Activated CD4-positive, alpha-beta memory T cell treated with anti-CD3 and anti-CD28 coated beads, Interleukin-2, amount 10 ng/mL, durations not matched to agents 7 days and 5 days (primary cell): ENCODE measurements at regions not wholly inside any gene's neighbourhood (a gene's known extent, or its start where the extent isn't known, plus 50 kb on each side); places are given as distances from the start of the nearest gene placed in this dataset.
"Not testable (repeated sequence)": the region's sequence is repeated elsewhere in the genome, so short reads cannot be mapped to it uniquely, and the experiment has no call there.

ENCODE experiments used
- CTCF ChIA-PET: fragments of 350-600 bp; sonication (Branson Sonifier 250); formaldehyde crosslinking; loops from one replicate; lab custom pipeline; 2021; ENCODE audit warnings: antibody characterized with exemption, inconsistent platforms; lab: Charles Lee
- POLR2A ChIA-PET: fragments of 350-600 bp; sonication (Branson Sonifier 250); formaldehyde crosslinking; loops from one replicate; lab custom pipeline; 2021; ENCODE audit warnings: antibody characterized with exemption; lab: Charles Lee
- DNase-seq: peaks from one replicate; pipeline ENCODE4 v3.0.0-alpha.2; 2020
- H3K27ac Mint-ChIP-seq: one replicate; pipeline ENCODE4 v1.8.0; 2021; ENCODE audit warnings: mild to moderate bottlenecking, mixed read lengths
- H3K27me3 Mint-ChIP-seq: one replicate; pipeline ENCODE4 v1.8.0; 2021; ENCODE audit warnings: mixed read lengths
- H3K36me3 Mint-ChIP-seq: one replicate; pipeline ENCODE4 v1.8.0; 2021; ENCODE audit warnings: low read depth, mixed read lengths
- H3K4me1 Mint-ChIP-seq: one replicate; pipeline ENCODE4 v1.8.0; 2021; ENCODE audit warnings: mixed read lengths
- H3K4me3 Mint-ChIP-seq: one replicate; pipeline ENCODE4 v1.8.0; 2021; ENCODE audit warnings: mild to moderate bottlenecking, mixed read lengths
- H3K9me3 Mint-ChIP-seq: one replicate; pipeline ENCODE4 v1.8.0; 2021; ENCODE audit warnings: mixed read lengths

- DNase-seq: no peak
- Mint-ChIP-seq H3K4me1 (no peaks in the 10 kb centered on the region), H3K27ac (no peak overlapping the region), H3K4me3 (no peak overlapping the region), H3K9me3 (no peaks in the 10 kb centered on the region), H3K27me3 (peaks cover 2% of the 10 kb centered on the region), H3K36me3 (no peaks in the 10 kb centered on the region)
- ChIA-PET CTCF (no interaction called here), POLR2A (no interaction called here)
These were observed 203.0 kb upstream of the MYL2 start for GRCh38 chr12:111123390-111123789.

DNA sequence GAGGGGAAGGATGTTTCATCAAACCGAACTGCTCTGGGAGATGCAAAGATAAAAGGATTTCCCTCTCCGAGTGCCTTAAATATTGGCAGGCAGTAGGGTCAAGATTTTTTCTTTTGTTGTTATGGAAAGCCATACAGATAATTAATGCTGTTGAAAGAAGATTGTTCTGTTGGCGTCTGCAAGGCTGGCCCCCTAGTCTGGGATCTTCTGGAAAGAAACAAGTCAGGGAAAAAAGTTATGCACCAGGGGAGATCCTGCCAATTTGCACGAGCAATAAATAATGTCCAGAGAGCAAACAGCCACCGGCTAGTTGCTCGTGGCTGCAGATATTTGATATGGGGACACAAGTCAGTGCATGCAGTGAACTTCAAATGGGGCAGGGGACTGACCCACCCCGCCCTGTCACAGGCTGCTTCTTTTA, 202.1 kb upstream of the MYL2 start:
- Mint-ChIP-seq H3K27me3 (peaks cover 2% of the 10 kb centered on the region), H3K27ac (no peak overlapping the region), H3K36me3 (no peaks in the 10 kb centered on the region), H3K9me3 (no peaks in the 10 kb centered on the region), H3K4me1 (no peaks in the 10 kb centered on the region), H3K4me3 (no peak overlapping the region)
- POLR2A ChIA-PET: no interaction called here
- CTCF ChIA-PET: no interaction called here
- DNase-seq: no peak

DNA sequence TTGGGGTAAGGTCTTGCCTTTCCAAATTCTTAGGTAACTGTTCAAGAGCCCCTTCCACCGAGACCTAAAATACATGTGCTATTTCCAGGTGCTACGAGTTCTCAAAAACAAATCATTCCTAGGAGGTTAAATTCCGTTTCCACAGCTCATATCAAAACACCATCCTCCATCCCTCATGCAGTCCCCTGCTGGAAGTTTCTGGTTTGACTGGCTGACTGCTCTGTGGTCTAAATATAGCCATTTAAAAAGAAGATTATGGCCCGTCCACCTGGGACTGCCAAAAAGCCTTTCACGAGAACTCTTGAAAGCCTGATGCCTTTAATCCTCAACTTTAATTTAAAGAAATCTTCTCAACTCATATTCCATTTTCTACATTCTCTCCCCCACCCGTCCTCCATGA, 201.5 kb upstream of the MYL2 start:
- H3K9me3 Mint-ChIP-seq: no peaks in the 10 kb centered on the region
- H3K27me3 Mint-ChIP-seq: peaks cover 2% of the 10 kb centered on the region
- H3K4me1 Mint-ChIP-seq: no peaks in the 10 kb centered on the region
- CTCF ChIA-PET: no interaction called here
- POLR2A ChIA-PET: no interaction called here
- no peak for DNase-seq
- no peak overlapping the region for H3K4me3 Mint-ChIP-seq
- H3K36me3 Mint-ChIP-seq: no peaks in the 10 kb centered on the region
- no peak overlapping the region for H3K27ac Mint-ChIP-seq

GRCh38 chr12:111120578-111120977, 200.2 kb upstream of the MYL2 start:
- Mint-ChIP-seq H3K4me3 (no peak overlapping the region), H3K27me3 (peaks cover 2% of the 10 kb centered on the region), H3K27ac (no peak overlapping the region), H3K36me3 (no peaks in the 10 kb centered on the region), H3K4me1 (no peaks in the 10 kb centered on the region), H3K9me3 (no peaks in the 10 kb centered on the region)
- ChIA-PET POLR2A (no interaction called here), CTCF (no interaction called here)
- DNase-seq: no peak

DNA sequence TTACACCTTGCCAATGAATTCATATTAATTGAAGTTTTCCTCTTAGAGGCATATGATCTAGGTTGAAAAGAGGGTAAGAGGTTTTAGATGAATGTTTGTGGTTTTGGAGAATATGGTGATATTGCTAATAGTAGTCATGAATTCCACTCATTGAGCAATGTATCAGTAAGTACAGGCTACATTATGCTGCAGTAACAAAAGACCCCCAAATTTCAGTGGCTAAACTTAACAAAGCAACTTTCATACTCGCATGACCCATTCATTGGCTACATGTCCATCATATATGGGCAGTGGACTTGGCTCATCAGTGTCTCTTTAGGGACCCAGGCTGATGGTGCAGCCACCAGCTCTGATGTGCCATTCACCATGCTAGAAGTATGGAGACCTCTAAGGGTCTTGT, 196.6 kb upstream of the MYL2 start:
- H3K4me1 Mint-ChIP-seq: no peaks in the 10 kb centered on the region
- no peak overlapping the region for H3K27ac Mint-ChIP-seq
- POLR2A ChIA-PET: no interaction called here
- CTCF ChIA-PET: no interaction called here
- no peak overlapping the region for H3K4me3 Mint-ChIP-seq
- no peaks in the 10 kb centered on the region for H3K9me3 Mint-ChIP-seq
- no peak for DNase-seq
- peaks cover 9% of the 10 kb centered on the region for H3K27me3 Mint-ChIP-seq
- no peaks in the 10 kb centered on the region for H3K36me3 Mint-ChIP-seq

DNA sequence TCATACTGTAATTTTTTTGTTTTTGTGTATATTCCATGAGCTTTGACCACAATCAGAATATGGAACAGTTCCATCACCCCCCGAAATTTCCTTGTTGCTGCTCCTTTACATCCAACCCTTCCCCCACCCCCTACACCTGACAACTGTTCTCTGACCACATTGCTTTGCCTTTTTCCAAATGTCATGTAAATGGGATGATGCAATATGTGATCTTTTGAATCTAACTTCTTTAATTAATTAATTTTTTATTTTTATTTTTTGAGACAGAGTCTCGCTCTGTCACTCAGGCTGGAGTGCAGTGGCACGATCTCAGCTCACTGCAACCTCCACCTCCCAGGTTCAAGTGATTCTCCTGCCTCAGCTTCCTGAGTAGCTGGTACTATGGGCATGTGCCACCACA, 192.9 kb upstream of the MYL2 start:
- CTCF ChIA-PET, H3K36me3 Mint-ChIP-seq, POLR2A ChIA-PET, DNase-seq, H3K4me1 Mint-ChIP-seq, H3K9me3 Mint-ChIP-seq, H3K27ac Mint-ChIP-seq, H3K4me3 Mint-ChIP-seq: not testable (repeated sequence)
- peaks cover 11% of the 10 kb centered on the region for H3K27me3 Mint-ChIP-seq

- H3K36me3 Mint-ChIP-seq: no peaks in the 10 kb centered on the region
- ChIA-PET POLR2A (no interaction called here), CTCF (no interaction called here)
- no peak overlapping the region for H3K27ac Mint-ChIP-seq
- no peak overlapping the region for H3K4me3 Mint-ChIP-seq
- no peaks in the 10 kb centered on the region for H3K4me1 Mint-ChIP-seq
- H3K9me3 Mint-ChIP-seq: no peaks in the 10 kb centered on the region
- no peak for DNase-seq
- peaks cover 11% of the 10 kb centered on the region for H3K27me3 Mint-ChIP-seq
These were observed 192.1 kb upstream of the MYL2 start for GRCh38 chr12:111112311-111113098.

- H3K4me3 Mint-ChIP-seq: no peak overlapping the region
- DNase-seq: no peak
- no peaks in the 10 kb centered on the region for H3K36me3 Mint-ChIP-seq
- POLR2A ChIA-PET: no interaction called here
- no peaks in the 10 kb centered on the region for H3K9me3 Mint-ChIP-seq
- no peaks in the 10 kb centered on the region for H3K4me1 Mint-ChIP-seq
- H3K27ac Mint-ChIP-seq: no peak overlapping the region
- CTCF ChIA-PET: no interaction called here
- H3K27me3 Mint-ChIP-seq: peaks cover 11% of the 10 kb centered on the region
These were observed 191.3 kb upstream of the MYL2 start for GRCh38 chr12:111111681-111112080.

- Mint-ChIP-seq H3K27ac (no peak overlapping the region), H3K9me3 (no peaks in the 10 kb centered on the region), H3K4me1 (no peaks in the 10 kb centered on the region), H3K36me3 (no peaks in the 10 kb centered on the region), H3K27me3 (peaks cover 11% of the 10 kb centered on the region), H3K4me3 (no peak overlapping the region)
- no peak for DNase-seq
- ChIA-PET POLR2A (no interaction called here), CTCF (no interaction called here)
These were observed 190.2 kb upstream of the MYL2 start for GRCh38 chr12:111110556-111110955.

DNA sequence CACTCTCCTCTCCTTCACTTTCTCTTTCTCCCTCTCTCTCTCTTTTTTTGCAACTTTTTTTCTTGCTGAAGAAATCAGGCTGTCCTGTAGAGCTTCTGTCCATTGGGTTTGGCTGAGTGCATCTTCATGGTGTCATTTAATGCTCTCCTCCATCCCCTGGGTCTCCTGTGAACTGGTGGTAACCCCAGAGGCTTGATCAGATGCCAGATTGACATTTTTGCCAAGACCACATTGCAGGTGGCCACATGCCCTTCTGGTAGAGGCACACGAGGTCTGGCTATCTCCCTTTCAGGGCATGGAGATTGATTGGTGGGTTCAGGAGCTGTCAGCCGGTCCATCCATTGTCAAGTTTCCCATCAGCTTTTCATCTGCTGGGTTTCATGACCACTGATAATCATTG, 188.3 kb upstream of the MYL2 start:
- Mint-ChIP-seq H3K4me3 (no peak overlapping the region), H3K4me1 (no peaks in the 10 kb centered on the region), H3K27me3 (peaks cover 8% of the 10 kb centered on the region), H3K9me3 (no peaks in the 10 kb centered on the region), H3K36me3 (no peaks in the 10 kb centered on the region), H3K27ac (no peak overlapping the region)
- CTCF ChIA-PET: no interaction called here
- POLR2A ChIA-PET: no interaction called here
- no peak for DNase-seq

DNA sequence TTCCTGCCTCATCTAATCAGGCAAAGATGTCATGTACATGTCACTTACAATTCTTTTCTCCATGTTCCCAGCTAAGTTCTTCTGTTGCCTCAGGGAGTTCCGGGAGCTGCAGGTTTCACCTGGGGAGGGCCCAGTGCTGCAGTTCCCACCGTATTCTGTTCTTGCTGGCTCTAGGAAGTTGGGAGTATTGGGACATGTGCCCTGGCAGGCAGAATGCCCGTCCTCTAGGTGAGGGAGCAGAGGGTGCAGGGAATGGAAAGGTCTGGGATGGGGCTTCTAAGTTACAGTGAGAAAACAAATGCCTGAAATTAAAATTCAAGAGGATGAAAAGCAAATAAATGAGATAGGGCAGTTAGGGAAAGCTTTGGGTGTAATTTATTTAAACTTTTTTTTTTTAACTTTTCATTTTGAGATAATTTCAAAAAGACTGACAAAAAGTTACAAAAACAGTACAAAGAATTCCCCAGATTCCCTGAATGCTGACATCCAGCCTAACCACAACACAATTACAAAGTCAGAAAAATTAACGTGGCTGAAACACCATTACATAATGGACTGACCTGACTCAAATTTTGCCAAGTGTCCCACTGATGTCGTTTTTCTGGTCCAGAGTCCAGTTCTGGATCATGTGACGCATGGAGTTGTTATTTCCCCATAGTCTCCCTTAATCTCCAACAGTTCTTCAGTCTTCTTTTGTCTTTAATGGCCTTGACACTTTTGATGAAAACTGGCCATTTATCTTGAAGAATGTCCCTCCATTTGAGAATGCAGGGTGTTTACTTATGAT, 187.2 kb upstream of the MYL2 start:
- POLR2A ChIA-PET: no interaction called here
- no peak overlapping the region for H3K27ac Mint-ChIP-seq
- H3K4me3 Mint-ChIP-seq: no peak overlapping the region
- H3K9me3 Mint-ChIP-seq: no peaks in the 10 kb centered on the region
- CTCF ChIA-PET: no interaction called here
- H3K36me3 Mint-ChIP-seq: no peaks in the 10 kb centered on the region
- no peak for DNase-seq
- H3K4me1 Mint-ChIP-seq: no peaks in the 10 kb centered on the region
- H3K27me3 Mint-ChIP-seq: peaks cover 5% of the 10 kb centered on the region

DNA sequence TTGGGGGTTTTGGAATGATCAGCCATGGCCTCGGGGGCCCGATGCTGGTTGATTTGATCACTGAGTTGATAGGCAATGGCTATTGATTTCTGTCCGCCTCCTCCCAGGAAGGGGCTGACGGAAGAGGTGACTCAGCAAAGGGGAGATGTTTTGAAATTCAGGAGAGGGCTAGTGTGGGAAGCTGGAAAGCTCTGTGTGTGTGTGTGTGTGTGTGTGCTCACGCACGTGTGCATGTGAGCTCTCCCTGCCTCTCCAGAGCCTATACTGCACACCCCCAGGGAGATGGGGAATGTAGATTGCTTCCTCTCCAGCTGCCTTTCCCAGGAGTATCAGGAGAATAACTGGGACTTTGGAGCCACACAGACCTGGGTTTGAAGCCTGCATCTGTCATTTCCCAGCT, 184.9 kb upstream of the MYL2 start:
- no peaks in the 10 kb centered on the region for H3K36me3 Mint-ChIP-seq
- ChIA-PET POLR2A (no interaction called here), CTCF (interaction anchor here (0.7 kb wide), 1 partner anchor 211 kb away, joined by 3 read pairs; no protein-coding TSS in a partner anchor)
- H3K27me3 Mint-ChIP-seq: peaks cover 2% of the 10 kb centered on the region
- H3K27ac Mint-ChIP-seq: no peak overlapping the region
- no peaks in the 10 kb centered on the region for H3K4me1 Mint-ChIP-seq
- DNase-seq: no peak
- H3K4me3 Mint-ChIP-seq: no peak overlapping the region
- no peaks in the 10 kb centered on the region for H3K9me3 Mint-ChIP-seq

DNA sequence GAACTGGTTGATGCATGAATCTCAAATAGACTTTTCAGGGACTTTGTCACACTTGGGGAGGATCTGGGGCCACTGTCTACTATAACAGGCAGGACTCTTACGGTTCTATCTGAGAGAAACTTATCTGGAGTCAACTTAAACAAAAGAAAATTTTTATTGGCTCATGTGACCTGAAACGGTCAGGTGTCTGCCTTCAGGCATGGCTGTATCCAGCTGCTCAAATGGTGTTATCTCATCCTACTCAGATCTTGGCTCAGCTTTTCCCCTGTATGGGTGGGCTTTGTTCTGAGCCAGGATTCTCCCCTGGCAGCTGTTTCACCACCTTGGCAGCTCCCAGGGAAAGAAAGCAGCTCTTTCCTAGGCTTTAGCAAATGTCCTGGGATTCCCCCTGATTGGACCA, 183.2 kb upstream of the MYL2 start:
- CTCF ChIA-PET: no interaction called here
- DNase-seq: no peak
- POLR2A ChIA-PET: no interaction called here
- H3K36me3 Mint-ChIP-seq: no peaks in the 10 kb centered on the region
- no peak overlapping the region for H3K27ac Mint-ChIP-seq
- no peaks in the 10 kb centered on the region for H3K9me3 Mint-ChIP-seq
- peaks cover 2% of the 10 kb centered on the region for H3K27me3 Mint-ChIP-seq
- H3K4me1 Mint-ChIP-seq: no peaks in the 10 kb centered on the region
- H3K4me3 Mint-ChIP-seq: no peak overlapping the region
